HepG2 (cell line): ENCODE measurements at regions not wholly inside any gene's neighbourhood (a gene's known extent, or its start where the extent isn't known, plus 50 kb on each side); places are given as distances from the start of the nearest gene placed in this dataset.

Source experiments
- CHD4 ChIP-seq: fragments of 200-600 bp; sonication (generic); IDR thresholded peaks from 2 replicates; pipeline ENCODE4 v1.7.0; 2017; ENCODE audit warnings: mild to moderate bottlenecking, low read length, borderline replicate concordance
- POLR2A ChIP-seq, 2 experiments: IDR thresholded peaks; 2 replicates each; pipeline ENCODE4 v1.6.1; 2011; ENCODE audit warnings: low read depth in 2 of 2, low read length in 2 of 2, mild to moderate bottlenecking in 1 of 2, moderate library complexity in 1 of 2; ENCODE audit not compliant: insufficient read depth in 1 of 2
- TCF7L2 ChIP-seq: IDR thresholded peaks from 2 replicates; pipeline ENCODE4 v1.6.1; 2011; ENCODE audit warnings: mild to moderate bottlenecking, low read depth, low read length, moderate library complexity

- TF ChIP-seq POLR2A (IDR thresholded peaks at IDR 0.05; ENCODE audit: insufficient read depth in 1 of 2, low read depth in 2 of 2, low read length in 2 of 2), result no peak
- no peak for TF ChIP-seq TCF7L2
- TF ChIP-seq CHD4, result no peak
Observed at GRCh38 chr5:103741984-103742383, 179.4 kb upstream of the NUDT12 start.
